GM23338 (cell line): ENCODE measurements at regions not wholly inside any gene's neighbourhood (a gene's known extent, or its start where the extent isn't known, plus 50 kb on each side); places are given as distances from the start of the nearest gene placed in this dataset.

ENCODE experiments used
- ATAC-seq: fragments of 200-7000 bp; cut with Tn5 transposase; 3 replicates; pipeline ENCODE4 v1.9.1; 2020
- DNase-seq: peaks from one replicate; pipeline ENCODE4 v3.0.0-alpha.2; 2015; ENCODE audit warnings: low spot score
- H2AFZ ChIP-seq: fragments of 200-600 bp; sonication (generic); 2 replicates; pipeline ENCODE4 v1.8.0; 2016; ENCODE audit warnings: antibody characterized with exemption, mild to moderate bottlenecking, moderate library complexity
- H3F3A ChIP-seq: fragments of 200-600 bp; sonication (generic); replicated peaks from 2 replicates; pipeline ENCODE4 v1.8.0; 2017; ENCODE audit warnings: antibody characterized with exemption, mixed run types, low read depth
- H3K27ac ChIP-seq: fragments of 200-600 bp; sonication (generic); 2 replicates; pipeline ENCODE4 v1.6.1; 2016; ENCODE audit warnings: low read depth
- H3K27me3 ChIP-seq: fragments of 200-600 bp; sonication (generic); 2 replicates; pipeline ENCODE4 v1.8.0; 2016; ENCODE audit warnings: mild to moderate bottlenecking, mixed run types, moderate library complexity; ENCODE audit not compliant: insufficient read depth
- H3K36me3 ChIP-seq: fragments of 200-600 bp; sonication (generic); 2 replicates; pipeline ENCODE4 v1.8.0; 2016; ENCODE audit warnings: mild to moderate bottlenecking; ENCODE audit not compliant: insufficient read depth
- H3K4me1 ChIP-seq: fragments of 200-600 bp; sonication (generic); 2 replicates; pipeline ENCODE4 v1.8.0; 2016; ENCODE audit warnings: mild to moderate bottlenecking, moderate library complexity; ENCODE audit not compliant: insufficient read depth
- H3K4me2 ChIP-seq: fragments of 200-600 bp; sonication (generic); 2 replicates; pipeline ENCODE4 v1.7.1; 2017; ENCODE audit warnings: mixed run types
- H3K4me3 ChIP-seq: fragments of 200-600 bp; sonication (generic); 2 replicates; pipeline ENCODE4 v1.6.1; 2016; ENCODE audit warnings: mixed run types
- H3K79me2 ChIP-seq: fragments of 200-600 bp; sonication (generic); replicated peaks from 2 replicates; pipeline ENCODE4 v1.8.0; 2017; ENCODE audit warnings: mild to moderate bottlenecking; ENCODE audit not compliant: insufficient read depth
- H3K9me2 ChIP-seq: fragments of 200-600 bp; sonication (generic); 2 replicates; pipeline ENCODE4 v1.8.0; 2017; ENCODE audit not compliant: insufficient read depth
- H4K20me1 ChIP-seq: fragments of 200-600 bp; sonication (generic); replicated peaks from 2 replicates; pipeline ENCODE4 v1.8.0; 2017; ENCODE audit warnings: mild to moderate bottlenecking; ENCODE audit not compliant: insufficient read depth
- H3K27ac Mint-ChIP-seq: 2 replicates; pipeline ENCODE4 v1.8.0; 2020; ENCODE audit warnings: inconsistent platforms, mild to moderate bottlenecking, moderate library complexity, mixed read lengths
- H3K27me3 Mint-ChIP-seq: 3 replicates; pipeline ENCODE4 v1.8.0; 2022; ENCODE audit warnings: low read depth, mild to moderate bottlenecking, moderate library complexity, mixed read lengths, inconsistent platforms; ENCODE audit not compliant: insufficient read depth, poor library complexity
- H3K36me3 Mint-ChIP-seq: 3 replicates; pipeline ENCODE4 v1.8.0; 2021; ENCODE audit warnings: low read depth, mild to moderate bottlenecking, inconsistent platforms, moderate library complexity, mixed read lengths
- H3K4me1 Mint-ChIP-seq: 3 replicates; pipeline ENCODE4 v1.8.0; 2020; ENCODE audit warnings: mild to moderate bottlenecking, inconsistent platforms, mixed read lengths
- H3K4me3 Mint-ChIP-seq: 3 replicates; pipeline ENCODE4 v1.8.0; 2021; ENCODE audit warnings: moderate library complexity, mild to moderate bottlenecking, inconsistent platforms, mixed read lengths
- H3K9me3 Mint-ChIP-seq: 3 replicates; pipeline ENCODE4 v1.8.0; 2020; ENCODE audit warnings: moderate library complexity, mild to moderate bottlenecking, inconsistent platforms, mixed read lengths
- CREB1 ChIP-seq: fragments of 250-450 bp; sonication (Bioruptor Pico); IDR thresholded peaks from 2 replicates; pipeline ENCODE4 v1.5.0; 2020; ENCODE audit warnings: low read depth, mild to moderate bottlenecking, moderate library complexity
- CTCF ChIP-seq, 2 experiments: fragments of 200-600 bp in 1 of 2; sonication (generic) in 1 of 2; conservative IDR thresholded peaks; 2 replicates each; pipeline versions ENCODE4 v1.5.1 to v1.6.1; 2016 to 2017; ENCODE audit warnings: antibody characterized with exemption in 2 of 2, low read depth in 2 of 2, mild to moderate bottlenecking in 2 of 2, moderate library complexity in 1 of 2
- EZH2 ChIP-seq: fragments of 200-600 bp; sonication (generic); IDR thresholded peaks from one replicate; pipeline ENCODE4 v1.8.0; 2017; ENCODE audit warnings: antibody characterized with exemption, mild to moderate bottlenecking, low read depth; ENCODE audit not compliant: unreplicated experiment
- EZH2phosphoT487 ChIP-seq: fragments of 200-600 bp; sonication (generic); IDR thresholded peaks from one replicate; pipeline ENCODE4 v1.8.1; 2018; ENCODE audit warnings: antibody characterized with exemption; ENCODE audit not compliant: unreplicated experiment
- JUNB ChIP-seq: IDR thresholded peaks from one replicate; pipeline ENCODE4 v1.6.1; 2016; ENCODE audit warnings: antibody characterized with exemption; ENCODE audit not compliant: unreplicated experiment
- NANOG ChIP-seq: IDR thresholded peaks from 2 replicates; pipeline ENCODE4 v1.6.1; 2016; ENCODE audit warnings: antibody characterized with exemption, borderline replicate concordance
- POLR2AphosphoS5 ChIP-seq: IDR thresholded peaks from 2 replicates; pipeline ENCODE4 v1.6.1; 2016; ENCODE audit warnings: antibody characterized with exemption, low read depth
- ZNF331 ChIP-seq: fragments of 250-450 bp; sonication (Bioruptor Pico); IDR thresholded peaks from 2 replicates; pipeline ENCODE4 v1.5.0; 2020; ENCODE audit warnings: low read depth, mild to moderate bottlenecking, moderate library complexity
- ZNF462 ChIP-seq: fragments of 250-450 bp; sonication (Bioruptor Pico); IDR thresholded peaks from 2 replicates; pipeline ENCODE4 v1.5.0; 2020; ENCODE audit warnings: mild to moderate bottlenecking, moderate library complexity

GRCh38 chr2:20919297-20919800, 96.4 kb upstream of the LDAH start:
- Histone ChIP-seq H4K20me1 (no peaks in the 10 kb centered on the region), H3K36me3 (no peaks in the 10 kb centered on the region), H3K27me3 (no peaks in the 10 kb centered on the region), H3K9me2 (no peaks in the 10 kb centered on the region), H3K27ac (no peak overlapping the region), H2AFZ (no peak overlapping the region), H3K4me1 (no peaks in the 10 kb centered on the region), H3F3A (no peaks in the 10 kb centered on the region), H3K4me2 (no peak overlapping the region), H3K4me3 (no peak overlapping the region), H3K79me2 (no peaks in the 10 kb centered on the region)
- no peaks in the 10 kb centered on the region for H3K36me3 Mint-ChIP-seq
- no peak overlapping the region for H3K4me3 Mint-ChIP-seq
- peaks cover 3% of the 10 kb centered on the region; the same call in 1 of the 3 replicates for H3K4me1 Mint-ChIP-seq
- H3K27me3 Mint-ChIP-seq: peaks cover 3% of the 10 kb centered on the region
- H3K9me3 Mint-ChIP-seq: no peaks in the 10 kb centered on the region
- no peak for ATAC-seq
- TF ChIP-seq EZH2phosphoT487: no peak
- TF ChIP-seq CREB1 (CRISPR knock-in tag): no peak
- TF ChIP-seq JUNB: no peak
- DNase-seq: no peak
- no peak overlapping the region for H3K27ac Mint-ChIP-seq

GRCh38 chr2:20917719-20918572, 95.0 kb upstream of the LDAH start:
- Histone ChIP-seq H2AFZ (peak overlapping the region; percentile 38; the same call in 1 of the 2 replicates), H3K27ac (no peak overlapping the region), H3K4me3 (no peak overlapping the region), H3K4me2 (no peak overlapping the region), H3K36me3 (no peaks in the 10 kb centered on the region), H4K20me1 (no peaks in the 10 kb centered on the region), H3K79me2 (no peaks in the 10 kb centered on the region), H3K27me3 (no peaks in the 10 kb centered on the region), H3F3A (no peaks in the 10 kb centered on the region), H3K9me2 (no peaks in the 10 kb centered on the region), H3K4me1 (no peaks in the 10 kb centered on the region)
- H3K27ac Mint-ChIP-seq: no peak overlapping the region
- H3K4me1 Mint-ChIP-seq: peaks cover 3% of the 10 kb centered on the region; the same call in 1 of the 3 replicates
- DNase-seq (no peak), ATAC-seq (peak; percentile 58)
- H3K9me3 Mint-ChIP-seq: peaks cover under 1% of the 10 kb centered on the region; the same call in 1 of the 3 replicates
- peaks cover 5% of the 10 kb centered on the region for H3K27me3 Mint-ChIP-seq
- H3K4me3 Mint-ChIP-seq: no peak overlapping the region
- H3K36me3 Mint-ChIP-seq: no peaks in the 10 kb centered on the region
- TF ChIP-seq CREB1 (CRISPR knock-in tag): no peak
- no peak for TF ChIP-seq EZH2
- no peak for TF ChIP-seq POLR2AphosphoS5
- TF ChIP-seq NANOG: no peak
- TF ChIP-seq CTCF (conservative IDR thresholded peaks at IDR 0.05; ENCODE audit: low read depth in 2 of 2): no peak
- no peak for TF ChIP-seq ZNF331 (CRISPR knock-in tag)
- TF ChIP-seq ZNF462: no peak
